MM.1S (cell line): ENCODE measurements at regions not wholly inside any gene's neighbourhood (a gene's known extent, or its start where the extent isn't known, plus 50 kb on each side); places are given as distances from the start of the nearest gene placed in this dataset.

Source experiments
- CTCF ChIP-seq: fragments of 300-600 bp; sonication (generic); IDR thresholded peaks from 2 replicates; pipeline ENCODE4 v1.5.1; 2016; ENCODE audit warnings: antibody characterized with exemption, low read length, mixed read lengths
- EZH2 ChIP-seq: fragments of 300-600 bp; sonication (generic); optimal IDR thresholded peaks from 2 replicates; pipeline ENCODE3; 2017; ENCODE audit warnings: low read depth, mild to moderate bottlenecking, antibody characterized with exemption, low read length, mixed read lengths

DNA sequence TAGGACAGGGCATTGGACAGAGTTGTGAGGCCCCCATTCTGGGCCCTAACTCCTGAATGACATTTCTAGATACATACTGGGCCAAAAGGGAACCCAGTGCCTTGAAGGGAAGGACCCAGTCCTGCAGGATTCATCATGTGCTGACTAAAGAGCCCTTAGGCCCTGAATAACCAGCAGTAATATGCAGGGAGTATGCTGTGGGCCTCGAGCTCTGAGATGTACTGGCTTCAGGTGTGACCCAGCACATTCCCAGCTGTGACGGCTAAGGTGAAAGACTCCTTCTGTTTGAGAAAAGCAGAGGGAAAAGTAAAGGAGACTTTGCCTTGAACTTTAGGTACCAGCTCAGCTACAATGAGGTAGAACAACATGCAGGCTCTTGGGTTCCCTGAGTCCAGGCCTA is 138.2 kb upstream of the HUWE1 start:
- TF ChIP-seq CTCF (no peak), EZH2 (no peak)
